Psoas muscle (tissue), 7 donors: ENCODE measurements at regions not wholly inside any gene's neighbourhood (a gene's known extent, or its start where the extent isn't known, plus 50 kb on each side); places are given as distances from the start of the nearest gene placed in this dataset.

Source experiments
- ATAC-seq, 4 donors: fragments of 200-7000 bp; cut with Tn5 transposase; one replicate each; pipeline ENCODE4 v1.9.1; 2020; ENCODE audit warnings: moderate library complexity in 3 of 4, mild to moderate bottlenecking in 2 of 4
- DNase-seq, 2 donors: peaks; one replicate each; pipeline ENCODE4 v3.0.0-alpha.2; 2020
- H3K27ac ChIP-seq: fragments of 200-600 bp; one replicate; pipeline ENCODE4 v1.8.0; 2022
- H3K27me3 ChIP-seq, 3 donors: fragments of 200-600 bp in 1 of 3; one replicate each; pipeline versions ENCODE4 v1.6.1 to v1.8.0; 2013 to 2022; ENCODE audit warnings: low read length in 2 of 3, mild to moderate bottlenecking in 2 of 3, moderate library complexity in 1 of 3; ENCODE audit not compliant: insufficient read depth in 3 of 3
- H3K36me3 ChIP-seq, 2 donors: fragments of 200-600 bp in 1 of 2; one replicate each; pipeline versions ENCODE4 v1.6.1 to v1.8.0; 2013 to 2022; ENCODE audit warnings: low read depth in 1 of 2, mild to moderate bottlenecking in 1 of 2, moderate library complexity in 1 of 2; ENCODE audit not compliant: insufficient read depth in 1 of 2
- H3K4me1 ChIP-seq: fragments of 200-600 bp; one replicate; pipeline ENCODE4 v1.8.0; 2022
- H3K4me3 ChIP-seq: fragments of 200-600 bp; one replicate; pipeline ENCODE4 v1.8.0; 2022; ENCODE audit warnings: mild to moderate bottlenecking
- H3K9me3 ChIP-seq: fragments of 200-600 bp; one replicate; pipeline ENCODE4 v1.8.0; 2022
- WGBS, 3 donors: extraction: QIAGEN DNeasy Blood & Tissue Kit; methylation state at CpG; one replicate each; pipeline versions ENCODE4 v1.1.6 to v1.1.7; 2013; 5-methylcytosine and 5-hydroxymethylcytosine counted together
- intact Hi-C, 2 donors: fragments of 100-400 bp; cut with DNase I; formaldehyde crosslinking; loops; one replicate each; pipeline versions ENCODE4 v1.11.0 to v1.14.2; 2022
- TF ChIP-seq, protein P1 (sequence below): fragments of 200-600 bp; IDR thresholded peaks from one replicate; pipeline ENCODE4 v1.8.0; 2022; ENCODE audit warnings: antibody characterized with exemption
- donor health status: healthy with polysubstance abuse.
- donor health status: DM: no; HTN: no; CAD: no; lungs with moderate emphysema.
- donor health status: Bipolar disorder and iron deficiency.
- donor health status: healthy.
- donor health status: DM: yes; HTN: yes; CAD: no.
- donor health status: DM: no; HTN: no; CAD: no.
- donor health status: DM: yes; HTN: yes; CAD: no.

DNA sequence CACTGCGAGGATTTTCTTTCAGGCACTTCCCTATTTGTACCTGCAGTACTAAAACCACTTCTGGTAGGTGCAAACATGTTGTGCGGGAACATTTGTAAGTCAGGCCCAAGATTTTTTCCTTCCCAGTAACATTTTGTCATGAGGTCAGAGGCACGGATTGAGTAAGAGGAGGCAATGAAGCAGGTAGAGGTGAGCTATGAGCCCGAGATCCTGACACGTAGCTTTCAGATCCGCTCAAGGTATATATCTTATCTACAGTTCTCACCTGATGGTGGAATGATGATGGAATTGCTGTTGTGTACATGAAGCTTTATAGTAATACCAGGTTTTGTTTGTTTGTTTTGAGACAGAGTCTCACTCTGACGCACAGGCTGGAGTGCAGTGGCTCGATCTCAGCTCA lies 497.5 kb downstream of the NR2F2 start:
- 79 to 87% (median 80%) methylated on average over 8 of the region's 8 CpGs for WGBS, 3 donors
- Histone ChIP-seq H3K27me3 (no peaks in the 10 kb centered on the region), H3K36me3 (no peaks in the 10 kb centered on the region), H3K4me3 (no peak overlapping the region), H3K27ac (no peak overlapping the region), H3K4me1 (no peaks in the 10 kb centered on the region), H3K9me3 (no peaks in the 10 kb centered on the region)
- intact Hi-C loops: no loop called here
- DNase-seq (no peak), ATAC-seq (no peak)
- TF ChIP-seq, protein P1, sequence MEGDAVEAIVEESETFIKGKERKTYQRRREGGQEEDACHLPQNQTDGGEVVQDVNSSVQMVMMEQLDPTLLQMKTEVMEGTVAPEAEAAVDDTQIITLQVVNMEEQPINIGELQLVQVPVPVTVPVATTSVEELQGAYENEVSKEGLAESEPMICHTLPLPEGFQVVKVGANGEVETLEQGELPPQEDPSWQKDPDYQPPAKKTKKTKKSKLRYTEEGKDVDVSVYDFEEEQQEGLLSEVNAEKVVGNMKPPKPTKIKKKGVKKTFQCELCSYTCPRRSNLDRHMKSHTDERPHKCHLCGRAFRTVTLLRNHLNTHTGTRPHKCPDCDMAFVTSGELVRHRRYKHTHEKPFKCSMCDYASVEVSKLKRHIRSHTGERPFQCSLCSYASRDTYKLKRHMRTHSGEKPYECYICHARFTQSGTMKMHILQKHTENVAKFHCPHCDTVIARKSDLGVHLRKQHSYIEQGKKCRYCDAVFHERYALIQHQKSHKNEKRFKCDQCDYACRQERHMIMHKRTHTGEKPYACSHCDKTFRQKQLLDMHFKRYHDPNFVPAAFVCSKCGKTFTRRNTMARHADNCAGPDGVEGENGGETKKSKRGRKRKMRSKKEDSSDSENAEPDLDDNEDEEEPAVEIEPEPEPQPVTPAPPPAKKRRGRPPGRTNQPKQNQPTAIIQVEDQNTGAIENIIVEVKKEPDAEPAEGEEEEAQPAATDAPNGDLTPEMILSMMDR: no peak

DNA sequence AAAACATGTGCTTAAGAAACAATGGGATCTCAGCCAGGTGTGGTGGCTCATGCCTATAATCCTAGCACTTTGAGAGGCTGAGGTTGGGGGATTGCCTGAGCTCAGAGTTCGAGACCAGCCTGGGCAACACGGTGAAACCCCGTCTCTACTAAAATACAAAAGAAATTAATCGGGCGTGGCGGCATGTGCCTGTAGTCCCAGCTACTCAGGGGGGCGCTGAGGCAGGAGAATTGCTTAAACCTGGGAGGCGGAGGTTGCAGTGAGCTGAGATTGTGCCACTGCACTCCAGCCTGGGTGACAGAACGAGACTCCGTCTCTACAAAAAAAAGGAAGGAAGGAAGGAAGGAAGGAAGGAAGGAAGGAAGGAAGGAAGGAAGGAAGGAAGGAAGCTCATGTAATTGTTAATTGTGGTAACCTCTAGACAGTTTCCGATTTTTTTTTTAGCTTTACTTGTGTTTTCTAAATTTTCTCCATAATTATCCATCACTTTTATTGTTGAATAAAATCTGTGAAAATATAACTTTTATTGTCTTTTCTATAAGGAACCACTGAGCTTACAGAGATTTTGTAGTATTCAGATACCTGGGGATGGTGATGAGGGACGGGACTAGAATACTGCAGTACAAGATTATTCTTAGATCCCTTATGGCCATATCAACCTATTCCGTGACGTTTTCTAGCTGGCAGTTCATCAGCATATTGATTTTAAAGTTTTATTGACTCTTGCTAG lies 506.9 kb downstream of the NR2F2 start:
- no peaks in the 10 kb centered on the region for H3K9me3 ChIP-seq
- H3K27me3 ChIP-seq: peaks cover 0 to 2% (median 0%) of the 10 kb centered on the region in 3 donors
- H3K27ac ChIP-seq: no peak overlapping the region
- no peak overlapping the region for H3K4me3 ChIP-seq
- no peaks in the 10 kb centered on the region for H3K36me3 ChIP-seq
- no peaks in the 10 kb centered on the region for H3K4me1 ChIP-seq
- WGBS, 3 donors: 79 to 89% (median 81%) methylated on average over 12 to 14 of the region's 14 CpGs
- TF ChIP-seq, protein P1: no peak
- intact Hi-C loops: no loop called here
- DNase-seq (no peak), ATAC-seq (no peak)

DNA sequence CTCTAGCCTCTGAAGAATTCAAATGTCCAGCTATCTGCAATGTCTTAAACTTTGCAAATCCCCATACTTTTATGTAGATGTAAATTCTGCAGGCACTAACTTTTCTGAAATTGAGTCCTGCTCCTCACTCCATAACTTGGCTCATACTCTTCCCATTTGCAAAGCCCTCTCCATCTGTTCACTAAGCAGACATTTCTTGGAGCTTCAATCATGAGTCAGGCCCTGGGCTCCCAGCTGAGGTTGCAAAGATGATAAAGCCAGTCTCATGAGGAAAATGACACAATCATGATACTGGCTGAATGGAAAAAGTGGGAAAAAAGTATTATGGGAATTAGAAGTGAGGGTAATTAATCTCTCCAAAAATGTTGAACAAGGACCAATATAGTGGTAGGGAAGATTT lies 507.6 kb downstream of the NR2F2 start:
- H3K27me3 ChIP-seq: peaks cover 0 to 2% (median 0%) of the 10 kb centered on the region in 3 donors
- no peak for DNase-seq
- ATAC-seq: no peak
- no peaks in the 10 kb centered on the region for H3K4me1 ChIP-seq
- no peak overlapping the region for H3K4me3 ChIP-seq
- TF ChIP-seq, protein P1: no peak
- H3K36me3 ChIP-seq: no peaks in the 10 kb centered on the region
- intact Hi-C loops: no loop called here
- no peaks in the 10 kb centered on the region for H3K9me3 ChIP-seq
- no peak overlapping the region for H3K27ac ChIP-seq

DNA sequence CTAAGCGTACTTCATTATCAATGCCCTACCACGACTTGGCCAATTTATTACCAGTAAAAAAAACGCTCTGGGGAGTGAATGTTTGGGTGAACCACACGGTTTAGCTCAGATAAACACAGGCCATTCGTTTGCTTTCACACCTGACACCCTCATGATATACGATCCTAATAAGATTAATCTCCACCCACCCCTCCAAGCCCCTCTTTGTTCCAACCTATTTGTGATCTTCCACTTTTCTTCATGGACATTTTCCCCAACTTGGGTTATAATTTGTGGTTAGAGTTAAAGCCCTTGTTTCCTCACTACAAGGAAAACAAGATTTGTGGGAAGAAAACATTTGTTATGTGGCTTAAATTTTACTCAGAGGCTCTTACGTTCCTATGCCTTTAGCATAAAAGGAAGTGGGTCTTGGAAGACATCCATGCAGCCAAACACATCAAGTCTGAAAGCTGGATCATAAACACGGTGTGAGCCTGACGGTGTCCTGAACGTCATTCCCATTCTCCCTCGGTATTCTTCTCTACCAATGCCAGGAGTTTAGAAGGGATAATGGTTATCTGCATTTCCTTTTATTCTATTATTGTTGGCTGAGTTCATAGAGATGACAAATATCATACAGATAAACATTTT lies 518.9 kb downstream of the NR2F2 start:
- no peaks in the 10 kb centered on the region for H3K36me3 ChIP-seq
- DNase-seq (no peak), ATAC-seq (no peak)
- no peaks in the 10 kb centered on the region for H3K27me3 ChIP-seq
- H3K9me3 ChIP-seq: no peaks in the 10 kb centered on the region
- no peak overlapping the region for H3K27ac ChIP-seq
- no peaks in the 10 kb centered on the region for H3K4me1 ChIP-seq
- H3K4me3 ChIP-seq: no peak overlapping the region
- intact Hi-C loops: no loop called here
- WGBS, 3 donors: 12 to 20% (median 16%) methylated on average over 11 of the region's 11 CpGs
- TF ChIP-seq, protein P1: no peak
